ENCODE measurements at regions not wholly inside any gene's neighbourhood (a gene's known extent, or its start where the extent isn't known, plus 50 kb on each side); places are given as distances from the start of the nearest gene placed in this dataset.

- DNase-seq (ENCODE audit: low spot score): no peak
Measured at GRCh38 chr15:69713726-69714559, 261.3 kb downstream of the RPLP1 start.

- no peak for DNase-seq (ENCODE audit: low spot score)
Measured at GRCh38 chr15:69715210-69715609, 262.6 kb downstream of the RPLP1 start.

- DNase-seq (ENCODE audit: low spot score): no peak
Measured at GRCh38 chr15:69718436-69718835, 265.8 kb downstream of the RPLP1 start.

- DNase-seq (ENCODE audit: low spot score): no peak
Measured at GRCh38 chr15:69718916-69719315, 266.3 kb downstream of the RPLP1 start.

DNA sequence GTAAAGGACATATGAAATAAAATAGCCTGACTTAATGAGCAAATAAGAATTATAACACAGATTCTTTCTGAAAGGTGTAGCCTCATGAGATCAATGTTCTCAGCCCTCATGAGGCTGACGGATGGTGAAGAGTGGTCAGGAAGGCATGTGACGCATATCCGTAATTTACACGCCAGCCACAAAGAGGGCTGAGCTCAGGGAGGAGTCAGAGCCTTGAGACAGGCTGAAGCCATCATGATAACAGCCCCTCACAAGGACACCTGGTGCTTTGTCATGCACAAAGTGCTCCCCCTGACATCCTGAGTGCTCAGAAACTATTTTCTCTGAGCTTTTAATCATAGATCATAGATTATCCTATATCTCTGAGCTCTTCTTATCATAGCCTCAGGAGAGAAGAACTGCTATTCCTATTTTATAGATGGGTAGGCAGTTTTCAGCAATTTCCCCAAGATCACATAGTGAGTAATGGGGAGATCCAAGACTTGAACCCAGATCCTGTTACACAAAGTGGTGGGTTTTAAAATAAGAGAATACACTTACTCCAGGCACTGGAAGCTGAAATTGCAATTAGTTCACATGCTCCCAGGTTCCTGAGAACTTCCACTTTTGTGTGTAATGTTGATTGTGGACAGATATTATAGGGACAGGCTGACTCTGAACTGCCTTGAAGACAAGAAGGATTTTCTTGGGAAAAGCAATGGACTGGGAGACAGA, 267.1 kb downstream of the RPLP1 start:
- no peak for DNase-seq (ENCODE audit: low spot score)

GRCh38 chr15:69720536-69720935, 267.9 kb downstream of the RPLP1 start:
- no peak for DNase-seq (ENCODE audit: low spot score)

DNA sequence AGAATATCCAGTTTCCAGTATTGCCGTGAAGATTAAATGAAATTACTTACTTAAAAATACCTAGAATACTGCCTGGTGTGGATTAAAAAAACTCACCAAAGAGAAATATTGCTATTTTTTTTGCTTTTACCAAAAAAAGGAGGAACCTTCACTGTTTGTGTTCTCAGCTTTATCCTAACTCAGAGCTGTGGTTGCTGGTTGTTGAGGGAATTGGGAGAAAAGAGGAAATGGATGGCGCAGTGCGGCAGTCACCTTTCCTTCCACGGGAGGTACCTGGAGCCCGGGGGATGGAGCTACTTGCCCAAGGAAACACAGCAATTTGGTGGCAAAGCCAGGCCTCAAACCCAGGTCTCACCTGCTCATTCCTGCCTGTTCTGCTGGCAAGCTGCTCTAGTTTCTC, 270.3 kb downstream of the RPLP1 start:
- DNase-seq (ENCODE audit: low spot score): no peak

DNA sequence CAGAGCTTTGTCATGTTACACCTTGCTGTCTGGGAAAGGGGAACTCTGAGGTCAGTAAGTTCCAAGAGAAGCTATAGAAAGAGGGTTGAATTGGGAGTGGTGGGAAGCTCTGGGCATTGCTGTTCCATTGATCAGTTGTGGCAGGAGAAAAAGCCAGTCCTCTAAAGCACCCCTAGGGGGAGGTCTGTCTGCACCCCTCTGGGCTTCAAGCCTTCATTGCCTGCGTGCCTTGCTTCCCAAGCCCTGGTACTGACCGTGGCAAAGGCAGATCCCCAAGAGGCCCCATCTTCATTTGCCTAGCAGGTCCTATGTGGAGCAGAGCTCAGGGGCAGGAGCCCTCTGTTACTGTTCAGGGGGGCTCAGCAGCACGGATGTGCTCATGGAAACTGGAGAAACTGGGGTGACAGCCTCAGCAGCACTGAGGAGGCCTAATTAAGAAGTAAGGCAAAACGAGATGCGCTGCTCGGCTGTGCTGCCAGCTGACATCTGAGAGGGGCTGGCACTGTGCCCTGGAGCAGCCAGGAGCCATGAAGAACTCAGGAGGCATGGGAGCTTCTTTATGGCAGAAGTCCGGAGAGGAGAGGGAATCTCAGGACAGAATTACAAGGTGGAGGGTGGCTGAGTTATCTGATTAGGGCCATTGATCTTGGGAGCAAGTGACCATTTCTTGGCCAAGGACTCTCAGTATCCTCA, 270.9 kb downstream of the RPLP1 start:
- DNase-seq (ENCODE audit: low spot score): no peak

DNA sequence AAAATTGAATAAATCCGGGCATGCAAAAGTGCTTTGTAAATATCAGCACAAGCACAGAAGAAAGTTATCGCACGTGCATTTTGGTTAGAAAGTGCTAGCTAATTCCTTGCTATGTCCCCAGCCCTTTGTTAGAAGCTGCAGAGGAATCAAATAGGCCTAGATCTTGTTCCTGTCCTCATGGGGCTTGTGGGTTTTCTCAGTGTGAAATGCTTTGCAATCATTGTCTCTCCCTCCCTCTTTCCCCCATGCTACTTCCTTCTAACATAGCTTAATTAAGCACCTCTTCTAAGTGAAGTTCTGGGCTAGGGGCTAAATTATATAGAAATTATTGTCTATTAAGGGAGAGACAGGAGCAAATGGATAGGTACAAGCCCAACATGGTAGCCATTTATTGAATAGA, 271.7 kb downstream of the RPLP1 start:
- no peak for DNase-seq (ENCODE audit: low spot score)

DNA sequence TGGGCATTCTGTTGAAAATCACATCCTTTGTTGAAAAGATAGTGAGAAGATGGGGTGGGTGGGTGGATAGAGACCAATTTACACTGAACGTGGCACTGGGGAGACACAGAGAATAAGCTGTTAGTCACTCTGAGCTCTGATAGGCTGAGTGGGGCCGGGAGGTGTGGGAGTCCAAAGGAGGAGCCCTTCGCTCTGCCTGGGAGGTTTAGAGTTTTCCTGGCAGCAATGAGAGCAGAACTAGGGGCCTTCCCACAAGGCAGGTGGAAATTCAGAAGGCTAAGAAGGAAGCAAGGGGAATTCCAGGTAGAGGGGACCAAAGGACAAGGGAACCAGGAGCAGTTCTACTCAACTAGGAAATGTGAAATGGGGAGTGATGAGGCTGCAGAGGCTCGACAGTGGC, 272.7 kb downstream of the RPLP1 start:
- no peak for DNase-seq (ENCODE audit: low spot score)

DNA sequence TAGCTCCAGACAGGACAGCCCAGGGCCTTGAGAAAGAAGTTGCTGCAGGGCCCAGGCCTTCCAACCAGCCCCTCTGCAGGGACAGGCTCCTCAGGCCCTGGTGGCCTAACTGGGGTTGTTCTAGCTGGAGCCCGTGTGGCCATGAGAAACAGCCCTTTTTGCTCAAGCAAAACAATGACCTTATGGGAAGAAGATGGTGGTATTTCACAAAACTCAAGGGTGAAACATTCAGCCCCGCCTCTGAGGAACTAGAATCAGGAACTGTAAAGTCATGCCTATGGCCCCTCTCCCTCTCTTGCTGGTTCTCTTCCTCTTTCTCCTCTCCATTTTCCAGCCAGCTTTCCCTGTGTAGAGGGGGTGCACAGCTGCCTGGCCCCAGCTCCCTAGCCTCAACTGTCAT, 273.3 kb downstream of the RPLP1 start:
- DNase-seq (ENCODE audit: low spot score): no peak

DNA sequence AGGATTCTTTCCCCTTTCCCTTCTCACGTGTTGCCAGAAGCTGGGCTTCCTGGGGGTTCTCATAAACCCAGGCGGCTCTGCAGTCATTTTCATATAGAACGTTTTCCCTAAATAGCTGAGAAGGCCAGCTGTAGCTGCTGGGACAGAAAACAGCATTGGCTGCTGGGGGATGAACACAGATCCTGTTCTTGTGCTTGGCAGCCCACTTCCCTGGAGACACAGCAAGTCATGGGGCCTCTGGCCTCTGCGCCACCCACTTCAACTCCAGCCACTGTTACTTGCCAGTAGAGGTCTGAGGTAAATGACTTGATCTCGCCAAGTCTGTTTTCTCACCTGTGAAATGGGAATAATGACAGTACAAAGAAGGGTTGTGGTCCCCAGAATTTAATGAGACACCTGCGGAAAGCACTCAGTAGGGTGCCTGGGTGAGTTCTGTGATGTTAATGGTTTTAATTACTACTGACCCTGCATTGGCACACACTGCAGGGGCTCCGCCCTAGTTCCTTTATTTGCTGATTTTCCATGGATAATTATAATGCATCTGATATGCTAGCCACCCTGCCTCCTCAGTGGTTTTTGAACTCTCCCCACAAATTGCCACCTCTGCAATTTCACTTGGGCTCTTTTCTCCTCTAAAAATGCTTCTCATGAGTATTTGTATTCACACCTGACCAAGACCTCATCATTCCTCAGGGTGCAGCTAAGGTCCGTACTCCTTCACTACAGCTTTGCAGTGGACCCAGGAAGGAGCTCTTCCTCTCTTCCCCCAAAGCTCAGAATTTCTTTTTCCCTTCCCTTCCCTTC, 274.7 kb downstream of the RPLP1 start:
- no peak for DNase-seq (ENCODE audit: low spot score)

DNA sequence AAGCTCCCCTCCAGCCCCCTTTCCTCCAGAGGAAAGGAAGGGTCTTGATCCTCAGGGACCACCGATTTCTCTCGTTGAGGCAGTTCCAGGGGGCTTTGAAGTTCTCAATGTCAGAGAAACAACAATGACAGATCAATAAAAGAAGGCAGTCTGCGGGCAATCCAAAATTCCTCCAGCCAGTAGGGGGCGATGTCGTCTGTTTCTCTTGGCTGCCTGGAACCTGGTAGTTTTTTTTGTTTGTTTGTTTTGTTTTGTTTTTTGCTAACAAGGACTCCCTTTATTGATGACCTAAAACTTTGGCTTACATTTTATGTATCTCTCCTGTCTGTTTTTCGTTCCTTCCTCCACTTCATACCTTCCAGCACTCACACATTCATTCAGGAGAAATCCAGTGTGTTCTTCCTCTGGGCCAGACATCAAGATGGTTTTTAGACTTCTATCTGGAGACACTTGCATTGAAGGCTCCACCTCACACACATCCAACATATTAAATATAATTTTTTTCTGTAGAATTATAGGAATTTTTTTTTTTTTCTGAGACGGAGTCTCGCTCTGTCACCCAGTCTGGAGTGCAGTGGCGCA, 276.6 kb downstream of the RPLP1 start:
- DNase-seq (ENCODE audit: low spot score): peak; percentile 41

DNA sequence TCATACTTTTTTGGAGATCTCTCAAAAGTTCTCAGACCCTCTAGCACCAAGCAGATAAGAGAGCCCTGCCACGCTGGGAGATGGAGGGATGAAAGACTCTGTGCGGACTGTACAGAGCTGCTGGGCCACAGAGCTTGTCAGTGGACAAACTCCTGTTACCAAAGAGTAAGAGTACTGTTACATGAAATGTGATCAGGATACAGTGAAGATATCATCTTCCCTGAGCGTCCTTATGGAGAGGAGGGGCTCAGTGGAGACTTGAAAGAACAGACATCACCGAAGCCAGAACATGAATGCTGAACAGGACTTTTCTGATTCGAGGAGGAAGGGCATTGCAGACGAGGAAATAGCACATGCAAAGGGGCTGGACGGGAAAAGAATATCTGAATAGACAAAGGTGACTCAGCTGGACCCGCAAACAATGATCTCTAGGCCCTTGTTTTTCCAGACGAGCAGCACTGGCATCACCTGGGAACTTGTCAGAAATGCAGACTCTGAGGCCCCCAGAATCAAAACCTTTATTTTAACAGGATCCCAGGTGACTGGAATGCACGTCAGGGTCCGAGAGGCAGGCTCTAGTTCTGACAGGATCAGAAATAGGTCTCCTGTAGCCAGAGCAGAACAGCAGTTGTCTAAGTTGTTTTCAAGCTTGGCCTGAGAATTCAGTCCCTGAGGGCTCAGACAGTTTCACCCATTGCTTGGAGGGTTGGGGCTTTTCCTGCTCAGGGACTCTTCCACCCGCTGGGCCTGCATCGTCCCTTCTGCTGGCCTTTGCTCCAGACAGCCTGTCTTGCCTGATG, 277.9 kb downstream of the RPLP1 start:
- DNase-seq (ENCODE audit: low spot score): peak; percentile 31

DNA sequence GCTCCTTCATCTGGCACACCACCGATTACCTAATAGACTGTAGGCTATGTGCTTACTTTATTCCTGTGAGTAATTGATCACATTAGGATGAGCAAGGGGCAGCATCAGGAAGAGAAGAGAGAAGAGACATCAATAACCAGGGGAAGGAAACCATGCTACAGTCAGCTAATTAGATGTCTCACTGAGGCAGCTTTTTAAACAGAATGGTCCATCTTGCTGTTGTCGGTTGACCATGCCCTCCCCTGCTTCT, 278.4 kb downstream of the RPLP1 start:
- no peak for DNase-seq (ENCODE audit: low spot score)

DNA sequence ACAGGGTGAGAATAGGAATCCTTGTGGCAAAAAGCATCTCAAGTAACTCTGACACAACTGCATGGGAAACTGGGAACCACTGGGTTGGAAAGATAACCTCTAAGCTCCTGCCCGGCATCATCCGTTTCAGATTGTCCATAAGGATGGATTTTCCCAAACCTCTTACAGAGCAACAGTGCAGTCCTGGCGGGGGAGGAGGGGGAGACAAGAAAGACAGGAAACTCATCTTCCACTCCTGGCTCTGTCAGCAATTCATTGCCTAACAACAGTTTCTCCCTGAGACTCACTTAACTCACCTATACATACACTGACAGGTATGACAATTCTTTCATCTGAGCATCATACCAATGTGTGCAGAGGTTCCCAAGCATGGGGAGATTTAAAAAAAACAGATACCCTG, 279.0 kb downstream of the RPLP1 start:
- DNase-seq (ENCODE audit: low spot score): peak; percentile 12

DNA sequence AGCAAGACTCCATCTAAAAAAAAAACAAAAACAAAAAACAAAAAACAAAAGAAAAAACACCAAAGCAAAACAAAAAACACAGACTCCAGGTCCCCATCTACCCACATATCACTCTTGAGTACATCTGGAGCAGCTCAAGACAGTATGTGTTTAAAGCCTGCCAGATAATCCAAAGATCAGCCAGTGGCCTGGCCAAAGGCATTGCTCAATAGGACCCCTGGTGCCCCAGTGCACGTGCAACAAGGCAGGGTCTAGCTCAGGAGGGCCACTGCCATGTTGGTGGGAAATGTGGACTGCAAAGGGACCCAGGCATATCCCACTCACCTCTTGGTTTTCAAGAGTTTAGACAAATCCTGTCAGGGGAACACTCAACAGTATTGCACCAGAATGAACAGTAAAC, 279.5 kb downstream of the RPLP1 start:
- DNase-seq (ENCODE audit: low spot score): peak; percentile 26

- no peak for DNase-seq (ENCODE audit: low spot score)
Measured at GRCh38 chr15:69734699-69735098, 282.1 kb downstream of the RPLP1 start.

DNA sequence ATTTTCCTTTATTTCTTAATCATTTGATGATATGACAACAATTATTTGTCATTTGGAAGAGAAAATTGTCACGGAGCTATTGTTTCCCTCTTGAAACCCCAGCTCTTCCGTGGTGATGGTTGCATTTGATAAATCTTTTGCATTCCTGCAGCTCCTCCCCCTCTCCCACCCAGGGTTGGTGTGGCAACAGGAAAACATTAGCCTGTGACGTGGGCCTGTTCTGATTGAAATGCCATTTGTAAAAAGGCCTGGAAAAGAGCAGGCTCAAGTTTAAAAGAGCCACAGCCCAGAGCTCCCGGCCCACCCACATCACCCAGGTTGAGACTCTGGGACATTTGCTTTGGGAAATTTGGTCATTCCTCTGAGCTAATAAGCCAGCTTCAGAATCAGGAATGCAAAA, 282.5 kb downstream of the RPLP1 start:
- no peak for DNase-seq (ENCODE audit: low spot score)

GRCh38 chr15:69736161-69736560, 283.5 kb downstream of the RPLP1 start:
- DNase-seq (ENCODE audit: low spot score): no peak

GRCh38 chr15:69737916-69738315, 285.3 kb downstream of the RPLP1 start:
- DNase-seq (ENCODE audit: low spot score): no peak

Measured in left forelimb (tissue), 1 donor.